HG03064 (cell line): ENCODE measurements at regions not wholly inside any gene's neighbourhood (a gene's known extent, or its start where the extent isn't known, plus 50 kb on each side); places are given as distances from the start of the nearest gene placed in this dataset.
"Not testable (repeated sequence)": the region's sequence is repeated elsewhere in the genome, so short reads cannot be mapped to it uniquely, and the experiment has no call there.

Source experiments
- ATAC-seq: cut with Tn5 transposase; IDR thresholded peaks from one replicate; pipeline ENCODE4 v1.9.1; 2021; ENCODE audit warnings: low read depth; ENCODE audit not compliant: unreplicated experiment

DNA sequence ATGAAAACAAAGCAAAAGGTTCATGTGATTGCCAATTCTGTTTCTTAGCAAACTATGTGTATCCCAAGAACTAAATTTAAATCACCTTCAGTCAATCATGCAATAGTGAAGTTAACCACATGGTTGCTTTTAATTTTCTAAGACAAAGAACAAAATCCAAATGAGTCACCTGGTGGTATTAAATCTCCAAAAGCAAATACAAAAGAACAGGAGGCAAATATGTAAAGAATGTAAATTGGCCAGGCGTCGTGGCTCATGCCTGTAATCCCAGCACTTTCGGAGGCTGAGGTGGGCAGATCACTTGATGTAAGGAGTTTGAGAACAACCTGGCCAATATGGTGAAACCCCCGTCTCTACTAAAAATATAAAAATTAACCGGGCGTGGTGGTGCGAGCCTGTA is 54.2 kb upstream of the PIK3R4 start:
- no peak for ATAC-seq

DNA sequence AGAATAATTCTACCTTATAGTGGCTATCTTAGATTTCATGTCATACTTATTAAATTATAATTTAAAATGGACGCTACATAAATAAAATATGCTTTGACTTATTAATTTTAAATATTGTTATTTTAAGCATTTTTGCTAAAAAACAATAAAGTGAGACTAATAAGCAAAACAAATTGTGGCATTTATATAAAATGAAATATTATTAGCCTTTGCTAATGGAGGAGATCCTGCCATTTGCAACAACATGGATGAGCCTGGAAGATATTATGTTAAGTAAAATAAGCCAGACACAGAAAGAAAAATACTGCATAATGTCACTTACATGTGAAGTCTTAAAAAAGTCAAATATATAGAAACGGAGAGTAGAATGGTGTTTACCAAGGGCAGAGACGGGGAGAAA is 54.8 kb upstream of the PIK3R4 start:
- ATAC-seq: no peak

DNA sequence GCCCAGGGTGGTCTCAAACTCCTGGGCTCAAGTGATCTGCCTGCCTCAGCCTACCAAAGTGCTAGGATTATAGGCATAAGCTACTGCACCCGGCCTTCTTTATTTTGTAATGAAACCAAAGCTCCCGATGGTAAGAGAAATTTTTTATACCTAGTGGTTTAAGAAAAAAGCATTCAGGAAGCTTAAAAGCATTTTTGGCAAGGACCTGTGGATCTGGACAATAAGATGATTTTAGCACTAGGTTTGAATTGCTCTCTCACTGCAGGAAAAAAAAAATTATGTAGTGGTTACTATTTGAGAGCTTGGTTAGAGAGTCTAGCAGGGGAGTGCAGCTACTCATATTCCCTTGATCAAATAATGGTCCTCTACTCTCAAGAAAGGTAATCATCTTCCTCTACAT is 64.9 kb upstream of the PIK3R4 start:
- ATAC-seq: no peak

DNA sequence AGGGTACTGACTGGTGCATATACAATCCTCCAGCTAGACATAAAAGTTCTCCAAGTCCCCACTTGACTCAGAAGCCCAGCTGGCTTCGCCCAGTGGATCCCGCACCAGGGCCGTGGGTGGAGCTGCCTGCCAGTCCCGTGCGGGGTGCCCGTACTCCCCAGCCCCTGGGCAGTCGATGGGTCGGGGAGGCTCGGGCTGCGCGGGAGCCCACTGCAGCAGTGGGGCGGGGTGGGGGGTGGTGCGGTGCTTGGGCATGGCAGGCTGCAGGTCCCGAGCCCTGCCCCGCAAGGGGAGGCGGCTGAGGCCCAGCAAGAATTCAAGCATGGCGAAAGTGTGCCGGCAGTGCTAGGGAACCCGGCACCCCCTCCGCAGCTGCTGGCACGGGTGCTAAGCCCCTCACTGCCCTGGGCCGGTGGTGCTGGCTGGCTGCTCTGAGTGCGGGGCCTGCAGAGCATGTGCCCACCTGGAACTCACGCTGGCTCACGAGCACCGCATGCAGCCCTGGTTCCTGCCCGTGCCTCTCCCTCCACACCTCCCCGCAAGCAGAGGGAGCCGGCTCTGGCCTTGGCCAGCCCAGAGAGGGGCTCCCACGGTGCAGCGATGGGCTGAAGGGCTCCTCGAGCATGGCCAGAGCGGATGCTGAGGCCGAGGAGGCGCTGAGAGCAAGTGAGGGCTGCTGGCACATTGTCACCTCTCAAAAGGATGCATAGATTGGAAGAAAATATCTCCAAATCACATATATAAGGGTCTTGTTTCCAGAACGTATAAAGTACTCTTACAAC is 68.3 kb upstream of the PIK3R4 start:
- ATAC-seq: no peak

DNA sequence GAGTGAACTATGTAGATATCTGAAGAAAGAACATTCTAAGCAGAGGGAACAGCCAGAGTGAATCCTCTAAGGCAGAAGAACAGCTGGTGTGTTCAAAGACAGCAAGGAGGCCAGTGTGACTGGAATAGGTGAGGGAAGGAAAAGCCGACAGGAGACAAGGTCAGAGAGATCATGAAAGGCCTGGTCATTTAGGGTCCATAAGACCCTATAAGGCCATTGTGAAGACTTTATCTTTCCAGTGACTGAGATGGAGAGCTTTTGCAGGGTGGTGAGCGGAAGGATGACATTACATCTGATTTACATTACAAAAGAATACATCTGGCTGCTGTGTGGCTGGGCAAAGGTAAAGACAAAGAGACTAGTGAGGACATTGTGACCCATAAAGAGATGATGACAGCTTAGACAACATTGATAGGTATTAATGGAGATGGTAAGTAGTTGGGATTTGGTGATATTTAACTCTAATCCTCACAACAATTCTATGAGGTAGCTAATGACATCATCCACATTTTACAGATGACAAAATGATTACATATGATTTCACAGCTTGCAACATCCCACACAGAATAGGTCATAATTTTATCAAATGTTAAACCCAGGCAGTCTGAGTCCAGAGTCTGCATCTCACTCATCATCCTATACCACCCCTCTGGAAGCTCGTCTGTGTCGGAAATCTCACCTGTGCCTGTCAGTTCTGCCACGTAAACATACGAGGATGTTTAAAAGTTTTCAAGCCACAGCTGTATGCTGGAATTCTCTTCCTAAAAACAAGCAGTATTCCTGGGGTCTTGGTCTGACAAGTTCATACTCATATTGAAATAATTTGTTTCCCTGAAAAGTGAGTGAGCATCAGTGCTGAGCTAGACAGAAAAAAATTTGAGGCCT is 70.2 kb upstream of the PIK3R4 start:
- ATAC-seq: no peak

DNA sequence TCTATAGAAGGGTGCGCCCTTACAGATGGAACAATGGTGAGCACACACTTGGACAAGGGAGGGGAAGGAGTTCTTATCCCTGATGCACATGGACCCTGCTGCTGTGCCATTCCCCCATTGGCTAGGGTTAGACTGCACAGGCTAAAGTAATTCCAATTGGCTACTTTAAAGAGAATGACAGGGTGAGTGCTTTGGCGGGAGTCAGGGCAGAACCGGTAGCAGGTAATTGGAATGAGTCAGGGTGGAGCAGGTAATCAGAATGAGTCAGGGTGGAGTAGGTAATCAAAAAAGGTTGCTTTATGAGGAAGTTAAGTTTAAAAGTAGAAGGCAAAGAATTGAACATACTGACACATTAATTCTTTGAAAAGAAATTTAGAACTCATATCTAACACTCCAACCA is 71.4 kb upstream of the PIK3R4 start:
- not testable (repeated sequence) for ATAC-seq

DNA sequence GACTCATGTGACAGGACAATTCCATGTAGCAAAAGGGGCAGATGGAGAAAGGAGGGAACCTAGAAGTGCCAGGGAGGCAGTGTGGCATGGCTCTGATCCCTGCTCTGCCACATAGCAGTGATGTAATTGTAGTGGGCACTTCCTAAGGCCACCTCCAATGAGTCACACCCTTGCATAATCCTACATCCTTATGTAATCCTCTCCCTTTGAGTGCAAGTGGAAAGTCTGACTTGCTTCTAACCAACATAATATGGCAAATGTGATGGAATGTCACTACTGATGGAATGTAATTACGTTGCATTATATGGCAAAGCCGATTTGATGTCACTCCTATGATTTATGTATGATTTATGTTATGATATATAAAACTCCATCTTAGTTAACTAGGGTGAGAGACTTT is 72.9 kb upstream of the ATP2C1 start:
- ATAC-seq: no peak

DNA sequence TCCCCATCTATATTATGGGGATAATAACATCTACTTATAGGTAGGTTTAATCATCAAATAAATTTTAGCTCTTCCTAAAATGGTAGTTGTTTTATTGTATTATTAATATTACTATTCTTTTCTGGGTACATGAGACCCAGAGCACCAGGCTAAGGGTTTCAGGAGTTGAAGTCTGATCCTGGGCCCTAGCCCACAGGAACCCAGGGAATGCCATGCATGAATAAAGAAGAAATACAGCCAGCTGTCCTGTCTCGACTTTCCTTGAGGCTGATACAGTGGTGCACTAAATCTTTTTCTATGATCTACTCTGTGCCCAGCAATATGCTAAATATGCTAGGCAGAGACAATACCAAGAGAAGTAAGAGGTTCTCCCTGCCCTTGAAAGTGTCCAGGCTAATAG is 72.1 kb upstream of the ATP2C1 start:
- no peak for ATAC-seq

DNA sequence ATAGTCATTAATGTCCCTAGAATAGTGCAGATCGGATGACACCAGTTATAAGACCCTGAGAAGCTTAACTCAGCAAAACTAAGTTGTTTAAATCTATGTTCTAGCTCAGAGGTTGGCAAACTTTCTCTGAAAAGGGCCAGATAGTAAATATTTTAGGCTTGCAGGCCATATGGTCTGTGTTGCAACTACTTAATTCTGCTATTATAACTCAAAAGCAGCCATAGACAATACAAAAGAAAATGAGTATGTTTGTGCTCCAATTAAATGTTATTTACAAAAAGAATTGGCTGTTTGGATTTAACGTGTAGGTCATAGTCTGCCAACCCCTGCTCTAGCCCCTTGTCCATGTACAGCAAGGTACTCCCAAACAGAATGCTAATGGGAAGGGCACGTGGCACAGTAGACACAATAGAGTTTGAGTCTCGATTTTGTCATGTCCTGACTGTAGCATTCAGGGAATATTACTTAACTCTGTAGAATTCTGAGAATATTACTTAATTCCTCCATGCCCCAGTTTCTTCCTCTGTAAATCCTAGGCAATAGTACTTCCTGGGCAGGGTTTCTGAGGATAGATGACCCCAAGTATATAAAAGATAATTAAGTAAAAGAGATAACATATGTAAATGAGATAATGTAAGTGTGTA is 70.5 kb upstream of the ATP2C1 start:
- no peak for ATAC-seq

DNA sequence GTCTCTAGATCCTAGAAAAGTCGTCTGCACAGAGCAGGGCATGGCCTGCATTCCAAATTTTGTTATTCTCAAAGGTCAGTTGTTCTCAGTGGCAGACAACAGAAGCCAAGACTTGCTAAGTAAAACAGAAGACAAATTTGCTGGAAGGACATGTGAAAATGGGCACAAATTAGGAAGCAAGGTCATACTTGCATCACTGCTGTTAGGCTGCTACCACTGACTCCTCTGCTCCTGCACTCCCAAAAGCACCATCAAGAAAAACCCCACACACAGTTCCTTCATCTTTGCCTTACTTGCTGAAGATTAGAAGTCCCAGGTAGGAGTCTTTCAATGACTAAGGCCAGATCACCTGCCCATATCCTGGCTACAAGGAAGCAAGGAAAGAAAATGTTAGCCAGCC is 69.9 kb upstream of the ATP2C1 start:
- no peak for ATAC-seq

DNA sequence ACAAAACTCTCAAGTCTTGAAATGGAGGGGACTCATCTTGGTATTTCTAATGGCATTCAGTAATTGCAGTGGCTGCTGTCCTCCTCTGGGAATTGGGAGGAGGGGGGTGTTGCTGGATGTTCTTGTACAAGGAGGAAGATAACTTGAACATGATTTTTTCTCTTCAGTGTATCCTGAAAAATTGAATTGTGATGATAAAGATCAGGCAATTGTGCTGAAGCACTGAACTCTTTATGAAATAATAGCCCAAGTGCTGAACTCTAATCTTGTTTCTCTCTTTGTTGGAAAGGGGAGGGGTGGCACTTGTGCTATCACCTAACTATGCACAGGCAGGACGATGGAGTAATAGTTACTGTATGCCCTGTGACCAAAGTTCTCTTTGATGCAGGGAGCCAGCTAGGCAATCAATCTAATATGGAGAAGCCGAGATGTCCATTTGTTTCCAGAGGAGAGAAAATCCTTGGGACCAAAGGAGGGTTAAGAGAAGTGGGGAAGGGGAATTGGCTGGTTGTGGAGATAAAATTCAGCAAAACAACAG is 68.1 kb upstream of the ATP2C1 start:
- ATAC-seq: no peak

DNA sequence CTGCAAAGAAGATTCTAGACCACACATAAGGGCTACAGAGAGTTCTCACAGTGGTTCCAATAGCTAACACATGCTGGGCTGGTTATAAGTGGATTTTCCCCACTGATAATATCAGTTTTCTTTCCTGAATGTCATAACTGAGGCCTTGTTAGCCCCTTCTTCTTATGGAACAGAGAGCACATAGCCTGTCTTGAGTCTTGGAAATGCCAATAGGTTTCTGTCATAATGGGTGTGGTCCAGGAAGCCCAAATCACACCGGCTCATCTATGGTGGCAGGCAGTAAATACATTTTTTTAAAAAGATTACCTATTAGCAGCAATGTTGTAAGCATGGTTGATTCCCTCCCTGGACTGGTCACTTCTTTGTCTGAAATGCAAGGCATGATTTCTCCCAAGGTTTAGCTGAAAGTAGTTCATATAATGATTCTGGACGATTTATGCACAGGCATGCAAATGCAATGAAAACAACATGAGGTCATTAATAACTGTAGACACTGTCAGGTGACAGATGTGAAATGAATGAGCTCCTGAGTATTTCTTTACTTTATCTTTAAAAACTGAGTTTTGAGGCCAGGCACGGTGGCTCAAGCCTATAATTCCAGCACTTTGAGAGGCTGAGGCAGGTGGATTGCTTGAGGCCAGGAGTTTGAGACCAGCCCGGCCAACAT is 67.2 kb upstream of the ATP2C1 start:
- no peak for ATAC-seq

DNA sequence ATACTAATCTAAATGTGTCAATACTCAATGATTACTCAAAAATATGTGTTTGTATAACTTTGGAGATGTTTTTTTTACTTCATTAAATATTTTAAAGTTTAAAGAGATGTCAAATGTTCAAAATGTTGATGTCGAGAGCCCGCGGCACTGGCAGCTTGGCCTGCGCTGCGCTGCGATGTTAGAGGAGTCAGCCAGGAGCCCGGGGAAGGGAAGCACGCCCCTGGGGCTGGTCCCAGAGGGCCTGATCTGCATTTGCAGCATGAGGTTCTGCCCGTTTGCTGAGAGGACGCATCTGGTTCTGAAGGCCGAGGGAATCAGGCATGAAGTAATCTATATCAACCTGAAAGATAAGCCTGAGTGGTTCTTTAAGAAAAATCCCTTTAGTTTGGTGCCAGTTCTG is 66.4 kb upstream of the ATP2C1 start:
- ATAC-seq: no peak

DNA sequence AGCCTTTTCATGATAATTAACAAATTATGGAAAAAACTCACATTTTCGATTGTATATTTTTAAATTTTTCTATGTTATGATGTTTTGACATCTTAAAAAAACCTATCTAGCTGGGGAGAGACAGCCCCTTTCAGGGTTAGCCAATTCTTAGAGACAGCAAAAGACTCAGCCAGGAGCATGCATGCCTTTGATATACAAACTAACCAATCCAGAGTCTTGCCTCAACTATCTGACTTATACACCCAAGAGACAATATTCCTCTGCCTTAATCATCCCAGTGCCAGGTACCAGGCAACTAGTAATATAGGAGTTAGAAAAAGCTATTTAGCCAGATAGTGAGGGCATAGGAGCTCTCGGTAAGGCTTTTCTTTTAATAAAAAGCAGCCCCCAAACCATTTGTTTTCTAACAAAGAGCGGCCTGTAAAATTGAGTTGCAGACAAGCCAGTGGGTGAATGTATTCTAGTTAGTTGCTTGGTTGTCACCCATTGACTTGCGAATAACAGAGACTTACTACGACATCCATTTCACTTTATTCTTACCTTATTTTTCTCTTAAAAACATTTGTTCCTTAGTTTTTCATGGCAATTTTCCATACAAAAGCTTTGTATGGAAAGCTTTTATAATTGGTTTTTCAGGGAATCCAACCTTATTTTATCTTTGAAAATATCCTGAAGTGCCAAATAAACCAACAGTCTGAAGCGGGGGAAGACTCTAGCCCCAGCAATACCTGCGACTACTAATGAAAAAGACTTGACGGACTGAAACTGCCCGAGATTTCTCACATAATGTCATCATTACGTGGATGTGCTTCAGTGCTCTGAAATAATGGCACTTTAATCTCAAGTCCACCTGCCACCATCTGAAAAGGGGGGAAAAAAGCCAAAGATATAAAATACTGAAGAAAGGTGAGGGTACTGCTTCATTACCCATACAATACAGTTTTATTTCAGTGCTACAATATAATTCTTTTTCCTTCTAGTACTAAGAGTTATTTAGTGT is 64.6 kb upstream of the ATP2C1 start:
- ATAC-seq: no peak

DNA sequence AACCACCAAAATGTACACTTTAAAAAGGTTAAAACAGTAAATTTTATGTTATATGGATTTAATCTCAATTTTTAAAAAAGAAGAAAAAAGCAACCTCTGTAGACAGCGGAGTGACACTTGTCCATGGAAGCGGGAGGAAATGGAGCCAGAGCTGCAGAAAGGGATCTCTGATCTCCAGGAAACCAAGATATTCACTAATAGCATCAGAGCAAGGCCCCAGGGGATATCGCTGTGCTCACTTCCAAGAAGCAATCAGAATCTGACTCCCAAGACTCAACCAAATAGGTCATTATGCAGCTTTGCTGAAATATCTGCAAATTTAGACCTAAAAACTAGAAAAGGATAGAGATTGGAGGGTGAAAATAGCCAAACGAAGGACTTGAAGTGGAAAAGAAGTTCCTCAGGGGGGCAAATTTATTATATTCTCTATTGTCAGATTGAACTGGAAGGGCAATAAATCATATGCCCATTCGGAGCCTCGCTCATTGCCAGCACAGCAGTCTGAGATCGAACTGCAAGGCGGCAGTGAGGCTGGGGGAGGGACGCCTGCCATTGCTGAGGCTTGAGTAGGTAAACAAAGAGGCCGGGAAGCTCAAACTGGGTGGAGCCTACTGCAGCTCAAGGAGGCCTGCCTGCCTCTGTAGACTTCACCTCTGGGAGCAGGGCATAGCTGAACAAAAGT is 62.0 kb upstream of the ATP2C1 start:
- ATAC-seq: no peak

DNA sequence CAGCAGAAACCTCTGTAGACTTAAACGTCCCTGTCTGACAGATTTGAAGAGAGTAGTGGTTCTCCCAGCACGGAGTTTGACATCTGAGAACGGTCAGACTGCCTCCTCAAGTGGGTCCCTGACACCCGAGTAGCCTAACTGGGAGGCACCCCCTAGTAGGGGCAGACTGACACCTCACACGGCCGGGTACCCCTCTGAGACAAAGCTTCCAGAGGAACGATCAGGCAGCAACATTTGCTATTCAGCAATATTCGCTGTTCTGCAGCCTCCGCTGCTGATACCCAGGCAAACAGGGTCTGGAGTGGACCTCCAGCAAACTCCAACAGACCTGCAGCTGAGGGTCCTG is 61.5 kb upstream of the ATP2C1 start:
- ATAC-seq: not testable (repeated sequence)

DNA sequence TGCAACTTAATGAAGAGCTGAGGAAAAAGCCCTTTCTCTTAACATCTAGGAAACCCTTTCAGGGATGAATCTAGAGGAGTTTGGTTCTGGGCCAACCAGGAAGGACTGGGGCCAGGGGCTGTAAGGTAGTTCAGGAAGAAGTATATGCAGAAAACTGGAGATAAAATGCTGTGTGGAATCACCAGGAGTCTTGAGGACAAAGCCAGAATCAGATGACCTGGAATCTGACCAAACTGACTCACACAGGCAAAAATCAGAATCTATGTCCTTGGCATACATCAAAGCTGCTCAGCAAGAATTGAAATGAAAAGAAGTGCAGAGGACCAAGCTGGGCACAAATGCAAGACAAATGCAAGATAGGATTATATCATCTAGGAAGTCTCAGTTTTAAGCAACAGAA is 59.4 kb upstream of the ATP2C1 start:
- ATAC-seq: no peak

DNA sequence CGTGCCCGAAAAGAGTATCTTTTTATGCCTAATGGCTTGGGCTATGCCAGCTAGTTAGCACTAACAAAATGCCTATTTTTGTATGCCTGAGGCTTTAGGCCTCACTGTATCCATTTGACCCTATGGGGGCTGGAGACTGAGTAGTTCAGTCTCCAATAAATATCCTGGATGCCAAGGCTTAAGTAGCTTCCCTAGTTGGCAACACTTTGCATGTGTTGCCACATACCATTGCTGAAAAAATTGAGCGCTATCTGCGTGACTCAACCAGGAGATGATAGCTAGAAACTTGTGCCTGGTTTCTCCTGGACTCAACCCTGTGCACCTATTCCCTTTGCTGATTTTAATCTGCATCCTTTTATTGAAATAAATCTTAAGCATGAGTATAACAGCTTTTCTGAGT is 58.4 kb upstream of the ATP2C1 start:
- ATAC-seq: no peak
